Hepatocyte (in vitro differentiated cells): ENCODE measurements at regions not wholly inside any gene's neighbourhood (a gene's known extent, or its start where the extent isn't known, plus 50 kb on each side); places are given as distances from the start of the nearest gene placed in this dataset.

ENCODE experiments used
- DNase-seq: peaks from one replicate; pipeline ENCODE4 v3.0.0-alpha.2; 2016; ENCODE audit warnings: low spot score
- H2AFZ ChIP-seq: fragments of 200-600 bp; sonication (generic); 2 replicates; pipeline ENCODE4 v1.6.0; 2016; ENCODE audit warnings: antibody characterized with exemption, mild to moderate bottlenecking
- H3K27ac ChIP-seq: fragments of 200-600 bp; sonication (generic); 2 replicates; pipeline ENCODE4 v1.5.1; 2016; ENCODE audit warnings: mild to moderate bottlenecking
- H3K27me3 ChIP-seq: fragments of 200-600 bp; sonication (generic); 2 replicates; pipeline ENCODE4 v1.6.1; 2016
- H3K36me3 ChIP-seq: fragments of 200-600 bp; sonication (generic); replicated peaks from 2 replicates; pipeline ENCODE4 v1.5.1; 2016; ENCODE audit warnings: low read depth; ENCODE audit not compliant: insufficient read depth
- H3K4me1 ChIP-seq: fragments of 200-600 bp; sonication (generic); 2 replicates; pipeline ENCODE4 v1.5.1; 2016; ENCODE audit warnings: mild to moderate bottlenecking, moderate library complexity; ENCODE audit not compliant: insufficient read depth
- H3K4me2 ChIP-seq: fragments of 200-600 bp; sonication (generic); 2 replicates; pipeline ENCODE4 v1.6.0; 2016
- H3K4me3 ChIP-seq: fragments of 200-600 bp; sonication (generic); 2 replicates; pipeline ENCODE4 v1.5.1; 2016; ENCODE audit warnings: mild to moderate bottlenecking
- H3K79me2 ChIP-seq: fragments of 200-600 bp; sonication (generic); 2 replicates; pipeline ENCODE4 v1.6.0; 2017; ENCODE audit warnings: mild to moderate bottlenecking
- H3K9me2 ChIP-seq: fragments of 200-600 bp; sonication (generic); replicated peaks from 2 replicates; pipeline ENCODE4 v1.6.0; 2017; ENCODE audit warnings: mild to moderate bottlenecking; ENCODE audit not compliant: insufficient read depth
- H3K9me3 ChIP-seq: fragments of 200-600 bp; sonication (generic); 2 replicates; pipeline ENCODE4 v1.5.1; 2016; ENCODE audit warnings: low read depth, mild to moderate bottlenecking
- H4K20me1 ChIP-seq: fragments of 200-600 bp; sonication (generic); 2 replicates; pipeline ENCODE4 v1.6.0; 2016; ENCODE audit warnings: mild to moderate bottlenecking; ENCODE audit not compliant: insufficient read depth, poor library complexity, severe bottlenecking
- CTCF ChIP-seq: fragments of 200-600 bp; sonication (generic); IDR thresholded peaks from 2 replicates; pipeline ENCODE4 v1.5.1; 2016; ENCODE audit warnings: antibody characterized with exemption, mild to moderate bottlenecking; ENCODE audit not compliant: poor library complexity
- EZH2 ChIP-seq: fragments of 200-600 bp; sonication (generic); IDR thresholded peaks from 2 replicates; pipeline ENCODE4 v1.6.1; 2016; ENCODE audit warnings: antibody characterized with exemption, mild to moderate bottlenecking, borderline replicate concordance
- EZH2phosphoT487 ChIP-seq: fragments of 200-600 bp; sonication (generic); IDR thresholded peaks from one replicate; pipeline ENCODE4 v1.6.1; 2018; ENCODE audit warnings: antibody characterized with exemption, mild to moderate bottlenecking, low read depth, moderate library complexity; ENCODE audit not compliant: unreplicated experiment, severe bottlenecking
- WGBS: methylation state at CpG from one replicate; pipeline ENCODE4 v1.1.6; 2016; ENCODE audit warnings: low lambda C conversion rate; ENCODE audit errors: missing lambda C conversion rate; 5-methylcytosine and 5-hydroxymethylcytosine counted together

GRCh38 chr1:96290801-96291200 lies 430.8 kb upstream of the PTBP2 start:
- no peaks in the 10 kb centered on the region for H3K27me3 ChIP-seq
- H3K4me3 ChIP-seq, result no peak overlapping the region
- H2AFZ ChIP-seq, result no peak overlapping the region
- no peaks in the 10 kb centered on the region for H3K79me2 ChIP-seq
- H3K4me1 ChIP-seq, result no peaks in the 10 kb centered on the region
- H3K27ac ChIP-seq, result no peak overlapping the region
- no peak overlapping the region for H3K4me2 ChIP-seq
- no peaks in the 10 kb centered on the region for H3K9me2 ChIP-seq
- H3K9me3 ChIP-seq, result no peaks in the 10 kb centered on the region
- H3K36me3 ChIP-seq, result no peaks in the 10 kb centered on the region
- H4K20me1 ChIP-seq, result no peaks in the 10 kb centered on the region
- no peak for TF ChIP-seq EZH2phosphoT487
- no peak for TF ChIP-seq CTCF
- no peak for TF ChIP-seq EZH2
- DNase-seq, result no peak

GRCh38 chr1:96291468-96291867 lies 430.1 kb upstream of the PTBP2 start:
- Histone ChIP-seq H3K4me1 (no peaks in the 10 kb centered on the region), H3K79me2 (no peaks in the 10 kb centered on the region), H3K4me3 (no peak overlapping the region), H3K9me3 (no peaks in the 10 kb centered on the region), H3K27ac (no peak overlapping the region), H3K9me2 (no peaks in the 10 kb centered on the region), H3K36me3 (no peaks in the 10 kb centered on the region), H3K27me3 (no peaks in the 10 kb centered on the region), H3K4me2 (no peak overlapping the region), H4K20me1 (no peaks in the 10 kb centered on the region), H2AFZ (no peak overlapping the region)
- TF ChIP-seq CTCF, result no peak
- TF ChIP-seq EZH2, result no peak
- TF ChIP-seq EZH2phosphoT487, result no peak
- 81% methylated on average over 2 of the region's 2 CpGs for WGBS
- no peak for DNase-seq

- H3K4me2 ChIP-seq, result no peak overlapping the region
- no peak overlapping the region for H3K4me3 ChIP-seq
- H3K27ac ChIP-seq, result no peak overlapping the region
- no peaks in the 10 kb centered on the region for H3K79me2 ChIP-seq
- DNase-seq, result no peak
- H3K9me2 ChIP-seq, result no peaks in the 10 kb centered on the region
- no peak for TF ChIP-seq EZH2
- TF ChIP-seq EZH2phosphoT487, result no peak
- no peak for TF ChIP-seq CTCF
- WGBS, result 92% methylated on average over 2 of the region's 2 CpGs
- no peaks in the 10 kb centered on the region for H3K4me1 ChIP-seq
- no peak overlapping the region for H2AFZ ChIP-seq
- H3K9me3 ChIP-seq, result no peaks in the 10 kb centered on the region
- no peaks in the 10 kb centered on the region for H4K20me1 ChIP-seq
- H3K36me3 ChIP-seq, result no peaks in the 10 kb centered on the region
- no peaks in the 10 kb centered on the region for H3K27me3 ChIP-seq
These were observed 429.4 kb upstream of the PTBP2 start for GRCh38 chr1:96292141-96292540.

- TF ChIP-seq EZH2phosphoT487 (no peak), EZH2 (no peak), CTCF (no peak)
- H3K27me3 ChIP-seq, result no peaks in the 10 kb centered on the region
- no peak for DNase-seq
These were observed 424.6 kb upstream of the PTBP2 start for GRCh38 chr1:96296991-96297390.

More at GRCh38 chr1:96296991-96297390, 424.6 kb upstream of the PTBP2 start:
- Histone ChIP-seq H3K4me3 (no peak overlapping the region), H3K4me1 (no peaks in the 10 kb centered on the region), H4K20me1 (no peaks in the 10 kb centered on the region), H3K9me3 (no peaks in the 10 kb centered on the region), H3K36me3 (no peaks in the 10 kb centered on the region), H3K27ac (no peak overlapping the region), H2AFZ (no peak overlapping the region), H3K4me2 (no peak overlapping the region), H3K9me2 (no peaks in the 10 kb centered on the region), H3K79me2 (no peaks in the 10 kb centered on the region)
- WGBS, result 86% methylated on average over 2 of the region's 2 CpGs
